A673 (cell line): ENCODE measurements at regions not wholly inside any gene's neighbourhood (a gene's known extent, or its start where the extent isn't known, plus 50 kb on each side); places are given as distances from the start of the nearest gene placed in this dataset.

Experiments
- CTCF ChIP-seq: fragments of 300-800, 200-600 bp; sonication (generic); conservative IDR thresholded peaks from 2 replicates; pipeline ENCODE4 v1.5.1; 2017; ENCODE audit warnings: low read depth, mild to moderate bottlenecking, antibody characterized with exemption, low read length, moderate library complexity, mixed read lengths
- EZH2 ChIP-seq: fragments of 200-600 bp; sonication (generic); IDR thresholded peaks from 2 replicates; pipeline ENCODE4 v1.6.1; 2017; ENCODE audit warnings: borderline replicate concordance, low read depth, mild to moderate bottlenecking, mixed read lengths, antibody characterized with exemption, low read length; ENCODE audit not compliant: poor library complexity, severe bottlenecking

- TF ChIP-seq CTCF (no peak), EZH2 (no peak)
Measured at GRCh38 chr3:107212618-107213017, 164.6 kb upstream of the CCDC54 start.
